SK-N-SH (cell line): ENCODE measurements at regions not wholly inside any gene's neighbourhood (a gene's known extent, or its start where the extent isn't known, plus 50 kb on each side); places are given as distances from the start of the nearest gene placed in this dataset.

Source experiments
- EP300 ChIP-seq, 2 experiments: IDR thresholded peaks; 2 replicates each; pipeline versions ENCODE4 v1.4.0 to v1.6.1; 2012; ENCODE audit warnings: borderline replicate concordance in 1 of 2, low read depth in 1 of 2, low read length in 1 of 2
- GABPA ChIP-seq: IDR thresholded peaks from 2 replicates; pipeline ENCODE4 v1.4.0; 2012; ENCODE audit warnings: low read depth, mild to moderate bottlenecking
- POLR2AphosphoS5 ChIP-seq: IDR thresholded peaks from 2 replicates; pipeline ENCODE4 v1.6.1; 2012; ENCODE audit warnings: low read depth, low read length
- RFX5 ChIP-seq: IDR thresholded peaks from 2 replicates; pipeline ENCODE4 v1.6.1; 2012; ENCODE audit warnings: mild to moderate bottlenecking, improper control_type of control experiment, low read length

DNA sequence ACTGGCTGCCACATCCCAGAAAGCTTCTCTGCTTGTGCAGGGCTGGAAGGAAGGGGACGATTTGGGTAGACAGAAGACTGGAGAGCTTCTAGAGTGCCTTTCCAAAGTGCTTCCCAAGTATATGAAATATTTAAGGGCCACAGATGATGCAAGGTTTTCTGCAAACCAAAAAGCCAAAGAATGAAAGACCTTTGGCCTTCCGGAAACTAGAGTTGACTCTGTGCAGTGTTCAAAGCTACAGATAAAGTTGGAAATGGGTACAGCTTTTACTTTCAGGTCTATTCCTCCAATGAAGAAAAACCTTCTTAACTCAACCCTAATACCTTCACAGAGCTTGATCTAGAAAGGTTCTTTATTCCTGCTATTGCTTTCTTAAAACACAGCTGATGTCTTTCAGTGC, 253.0 kb upstream of the KLHL29 start:
- no peak for TF ChIP-seq EP300 (IDR thresholded peaks at IDR 0.05; ENCODE audit: borderline replicate concordance in 1 of 2, low read depth in 1 of 2, low read length in 1 of 2)
- no peak for TF ChIP-seq RFX5
- TF ChIP-seq GABPA, result no peak
- TF ChIP-seq POLR2AphosphoS5, result no peak
